ENCODE measurements at regions not wholly inside any gene's neighbourhood (a gene's known extent, or its start where the extent isn't known, plus 50 kb on each side); places are given as distances from the start of the nearest gene placed in this dataset.
"Not testable (repeated sequence)": the region's sequence is repeated elsewhere in the genome, so short reads cannot be mapped to it uniquely, and the experiment has no call there.

GRCh38 chr6:11961923-11962322 lies 50.2 kb upstream of the HIVEP1 start:
- no peak for DNase-seq (ENCODE audit: low read depth)

- no peak for DNase-seq (ENCODE audit: low read depth)
Measured at GRCh38 chr6:11960909-11961779, 51.0 kb upstream of the HIVEP1 start.

- DNase-seq (ENCODE audit: low read depth): no peak
Measured at GRCh38 chr6:11956781-11957180, 55.3 kb upstream of the HIVEP1 start.

GRCh38 chr6:11953641-11954040 lies 58.5 kb upstream of the HIVEP1 start:
- DNase-seq (ENCODE audit: low read depth): no peak

GRCh38 chr6:11952316-11952715 lies 59.8 kb upstream of the HIVEP1 start:
- peak; percentile 21 for DNase-seq (ENCODE audit: low read depth)

- no peak for DNase-seq (ENCODE audit: low read depth)
Measured at GRCh38 chr6:11951868-11952267, 60.2 kb upstream of the HIVEP1 start.

GRCh38 chr6:11950109-11950508 lies 62.0 kb upstream of the HIVEP1 start:
- no peak for DNase-seq (ENCODE audit: low read depth)

GRCh38 chr6:11947575-11947974 lies 64.5 kb upstream of the HIVEP1 start:
- no peak for DNase-seq (ENCODE audit: low read depth)

GRCh38 chr6:11947063-11947462 lies 65.0 kb upstream of the HIVEP1 start:
- DNase-seq (ENCODE audit: low read depth): no peak

GRCh38 chr6:11944111-11944510 lies 68.0 kb upstream of the HIVEP1 start:
- DNase-seq (ENCODE audit: low read depth): no peak

- DNase-seq (ENCODE audit: low read depth): no peak
Measured at GRCh38 chr6:11943060-11943459, 69.1 kb upstream of the HIVEP1 start.

GRCh38 chr6:11942185-11942864 lies 69.8 kb upstream of the HIVEP1 start:
- no peak for DNase-seq (ENCODE audit: low read depth)

GRCh38 chr6:11940532-11941166 lies 71.5 kb upstream of the HIVEP1 start:
- not testable (repeated sequence) for DNase-seq (ENCODE audit: low read depth)

- no peak for DNase-seq (ENCODE audit: low read depth)
Measured at GRCh38 chr6:11938285-11938890, 73.7 kb upstream of the HIVEP1 start.

GRCh38 chr6:11934638-11935037 lies 77.5 kb upstream of the HIVEP1 start:
- DNase-seq (ENCODE audit: low read depth): no peak

GRCh38 chr6:11932892-11933291 lies 79.2 kb upstream of the HIVEP1 start:
- DNase-seq (ENCODE audit: low read depth): not testable (repeated sequence)

GRCh38 chr6:11931296-11932035 lies 80.6 kb upstream of the HIVEP1 start:
- DNase-seq (ENCODE audit: low read depth): no peak

- DNase-seq (ENCODE audit: low read depth): not testable (repeated sequence)
Measured at GRCh38 chr6:11930834-11931233, 81.3 kb upstream of the HIVEP1 start.

- no peak for DNase-seq (ENCODE audit: low read depth)
Measured at GRCh38 chr6:11930240-11930639, 81.9 kb upstream of the HIVEP1 start.

- DNase-seq (ENCODE audit: low read depth): no peak
Measured at GRCh38 chr6:11929241-11929835, 82.8 kb upstream of the HIVEP1 start.

Measured in fibroblast of gingiva (primary cell).